NCI-H524 (cell line): ENCODE measurements at regions not wholly inside any gene's neighbourhood (a gene's known extent, or its start where the extent isn't known, plus 50 kb on each side); places are given as distances from the start of the nearest gene placed in this dataset.
A peak's percentile ranks its signal among the peaks of the same experiment; 100 is the strongest.

Experiments
- DNase-seq, 2 experiments: peaks; one replicate each; lab custom pipeline; 2025; lab: John Stamatoyannopoulos, UW

GRCh38 chr16:54812229-54812628, 118.4 kb upstream of the IRX5 start:
- peak in 1 of 2 experiments; percentile 8 for DNase-seq

DNA sequence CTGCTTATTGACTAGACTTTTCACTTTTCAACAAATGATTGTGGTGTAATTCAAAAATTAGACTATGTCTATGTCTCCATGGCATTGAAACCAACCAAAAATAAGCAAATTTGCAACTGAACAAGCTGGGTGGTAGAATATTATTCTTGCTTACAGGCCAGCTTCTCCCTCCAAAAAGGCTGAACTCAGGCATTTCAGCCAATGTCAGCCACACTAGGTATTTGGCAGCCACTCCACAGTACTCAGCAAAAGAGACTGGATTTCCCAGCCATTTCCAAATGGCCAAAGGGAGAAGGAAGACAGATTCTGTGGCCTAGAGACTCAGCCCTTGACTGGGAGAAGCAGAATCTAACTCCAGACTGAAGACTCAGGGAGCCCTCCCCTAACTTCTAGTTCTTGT, 121.8 kb upstream of the IRX5 start:
- no peak for DNase-seq

- DNase-seq: no peak
These were observed 123.7 kb upstream of the IRX5 start for GRCh38 chr16:54806881-54807360.

DNA sequence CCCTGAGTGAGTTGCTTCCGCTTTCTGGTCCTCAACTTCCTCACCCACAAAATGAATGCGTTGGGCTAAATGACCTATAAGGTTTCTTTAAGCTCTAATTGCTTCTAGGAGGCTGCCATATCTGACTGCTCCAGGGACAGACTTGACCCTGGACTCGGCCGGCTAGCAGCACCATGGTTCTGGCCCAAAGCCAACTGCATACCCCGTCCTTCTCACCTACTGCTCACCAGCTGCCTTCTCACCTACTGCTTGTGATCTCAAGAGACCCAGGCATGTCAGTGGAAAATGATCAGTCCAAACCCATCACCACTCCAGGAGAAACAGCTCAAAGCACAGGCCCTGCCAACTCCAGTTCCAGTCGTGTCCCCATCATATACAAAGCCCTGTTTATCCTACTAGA, 124.3 kb upstream of the IRX5 start:
- no peak for DNase-seq

- DNase-seq: no peak
These were observed 125.0 kb upstream of the IRX5 start for GRCh38 chr16:54805648-54806047.

GRCh38 chr16:54801057-54801844, 129.4 kb upstream of the IRX5 start:
- no peak for DNase-seq

GRCh38 chr16:54798267-54798666, 132.4 kb upstream of the IRX5 start:
- DNase-seq: no peak

DNA sequence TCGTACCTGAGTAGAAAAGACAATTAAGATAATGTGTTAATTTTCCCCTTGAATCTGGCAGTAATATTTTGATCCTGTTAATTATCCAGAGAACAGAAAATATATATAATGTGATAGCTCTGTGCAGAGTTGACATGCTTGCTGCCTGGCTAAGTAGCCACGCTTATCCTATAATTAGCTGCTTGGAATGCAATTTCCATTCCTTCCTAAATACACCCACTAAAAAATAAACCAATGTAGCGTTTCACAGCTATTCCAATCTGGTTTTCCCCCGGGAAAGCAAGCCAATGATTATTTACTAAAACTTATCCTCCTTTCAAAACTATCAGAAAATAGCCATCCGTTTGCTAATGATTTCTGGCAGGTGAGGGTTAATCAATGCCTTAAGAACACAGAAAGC, 134.5 kb upstream of the IRX5 start:
- DNase-seq: no peak

DNA sequence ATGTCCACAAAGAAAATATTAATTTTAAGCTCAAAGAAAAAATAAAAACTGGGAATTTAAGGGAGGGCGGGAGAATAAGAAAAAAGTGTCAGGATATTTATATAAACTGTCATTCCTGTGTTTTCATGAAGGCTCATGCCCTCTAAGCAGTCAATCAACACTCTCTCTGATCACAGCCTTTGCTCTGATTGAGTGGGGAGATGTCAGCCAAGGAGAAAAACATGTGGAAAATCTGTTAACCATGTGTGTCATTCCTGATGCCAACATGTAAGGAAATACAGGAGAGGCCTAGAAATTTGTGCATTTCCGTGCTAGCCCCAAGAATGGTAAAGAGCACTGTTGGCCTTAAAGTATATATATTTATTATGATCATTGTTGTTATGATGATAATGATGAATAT, 137.9 kb upstream of the IRX5 start:
- no peak for DNase-seq

DNA sequence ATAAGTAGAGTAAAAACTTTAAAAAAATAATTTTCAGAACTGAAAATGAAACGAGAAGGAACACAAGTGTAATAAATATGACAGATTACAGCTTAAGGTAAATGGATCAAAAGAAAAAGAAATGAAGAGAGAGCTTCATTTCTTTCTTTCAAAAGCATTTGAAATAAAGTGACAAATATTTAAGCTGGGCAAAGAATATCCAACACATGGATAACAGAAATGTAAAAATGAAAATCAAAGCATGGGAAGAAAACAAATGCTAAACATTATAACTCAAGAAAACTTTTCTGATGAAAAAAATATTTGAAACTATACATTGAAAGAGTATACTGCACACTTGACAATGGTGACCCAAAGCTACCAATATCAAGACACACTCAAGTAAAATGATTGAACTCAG, 143.6 kb upstream of the IRX5 start:
- DNase-seq: no peak

DNA sequence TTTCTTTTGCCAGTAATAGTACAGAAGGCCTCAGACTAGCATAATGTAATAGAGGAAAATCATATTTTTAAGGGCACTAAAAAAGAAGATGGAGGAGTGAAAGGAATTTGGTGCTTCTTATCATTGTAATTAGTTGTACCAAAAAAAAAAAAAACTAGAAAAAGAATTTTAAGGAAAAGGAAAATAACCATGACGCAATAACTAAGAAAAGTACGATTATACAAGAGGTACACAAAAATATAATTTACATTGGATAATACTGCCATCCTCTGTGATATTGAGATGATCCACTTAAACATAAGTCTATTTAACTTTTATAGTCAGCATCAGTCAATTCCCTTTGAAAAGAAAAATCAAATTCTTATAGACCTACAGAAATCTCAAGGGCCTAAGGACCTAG, 146.7 kb upstream of the IRX5 start:
- no peak for DNase-seq

DNA sequence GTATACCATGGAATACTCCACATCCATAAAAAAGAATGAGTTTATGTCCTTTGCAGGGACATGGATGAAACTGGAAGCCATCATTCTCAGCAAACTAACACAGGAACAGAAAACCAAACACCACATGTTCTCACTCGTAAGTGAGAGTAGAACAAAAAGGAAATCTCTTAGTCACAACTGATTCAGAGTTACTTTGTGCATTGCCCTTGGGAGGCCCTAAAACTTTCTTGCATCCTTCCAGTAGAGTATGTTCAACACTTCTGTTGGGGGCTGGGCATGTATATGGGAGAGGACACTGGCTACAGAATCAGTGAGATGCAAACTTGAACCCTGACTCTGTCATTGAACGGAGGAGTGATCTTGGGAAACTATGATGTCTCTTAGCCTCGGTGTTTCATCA, 147.4 kb upstream of the IRX5 start:
- no peak for DNase-seq

- no peak for DNase-seq
These were observed 150.4 kb upstream of the IRX5 start for GRCh38 chr16:54780266-54780665.

- no peak for DNase-seq
These were observed 151.1 kb upstream of the IRX5 start for GRCh38 chr16:54779549-54779948.

DNA sequence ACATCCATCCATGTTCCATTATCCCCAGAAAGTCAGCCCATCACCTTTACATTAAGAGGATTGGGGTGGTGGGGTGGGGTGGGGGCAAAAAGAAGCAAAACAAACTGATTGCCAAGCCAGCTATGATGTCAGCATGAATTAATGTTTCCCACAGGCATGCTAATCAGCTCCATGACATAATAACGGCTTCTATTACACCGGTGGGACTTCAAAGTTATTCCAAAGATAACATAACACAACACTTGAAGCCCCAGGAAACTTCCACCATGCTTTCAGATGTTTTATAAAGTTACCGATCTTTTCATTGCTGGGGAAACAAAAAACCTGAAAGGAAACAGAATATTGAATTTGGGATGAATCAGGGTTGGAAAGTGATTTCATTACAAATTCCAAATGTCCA, 155.9 kb upstream of the IRX5 start:
- DNase-seq: no peak

DNA sequence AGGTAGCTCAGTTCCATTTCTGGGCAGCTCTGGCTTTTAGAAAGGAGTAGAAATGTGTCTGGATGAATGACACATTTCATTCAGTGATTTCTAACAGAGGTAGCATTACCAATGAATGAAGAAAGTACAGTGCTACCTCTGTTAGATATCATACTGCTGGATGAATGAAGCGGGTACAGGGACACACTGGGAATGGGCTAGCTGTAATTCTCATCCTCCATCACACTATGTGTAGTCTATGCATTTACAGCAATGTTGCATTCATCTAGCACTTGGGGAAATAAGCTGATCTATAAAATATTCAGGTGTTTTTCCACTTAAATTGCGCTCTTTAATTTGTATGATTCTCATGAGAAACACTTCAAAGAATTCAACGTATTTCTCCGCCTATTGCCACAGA, 158.3 kb upstream of the IRX5 start:
- DNase-seq: no peak

- DNase-seq: no peak
These were observed 164.3 kb upstream of the IRX5 start for GRCh38 chr16:54766355-54766754.

DNA sequence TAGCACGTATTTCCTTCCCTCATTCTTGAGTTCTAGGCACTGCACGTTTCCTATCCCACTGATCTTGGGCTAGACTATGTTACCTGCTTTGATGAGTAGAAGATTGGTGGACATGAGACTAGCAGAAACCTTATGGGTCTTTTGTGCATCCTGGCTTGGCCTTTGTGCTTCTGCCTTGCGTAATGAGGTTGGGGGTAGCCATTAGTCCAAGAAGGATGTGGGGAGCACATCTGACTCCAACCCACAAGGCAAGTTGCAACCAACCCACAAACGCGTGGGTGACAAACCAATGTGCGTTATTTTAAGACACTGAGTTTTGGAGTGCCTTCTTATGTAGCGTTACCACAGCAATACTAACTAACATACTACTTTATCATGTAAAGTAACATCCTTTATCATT, 180.4 kb upstream of the IRX5 start:
- no peak for DNase-seq

GRCh38 chr16:54748611-54749190, 182.0 kb upstream of the IRX5 start:
- DNase-seq: no peak

DNA sequence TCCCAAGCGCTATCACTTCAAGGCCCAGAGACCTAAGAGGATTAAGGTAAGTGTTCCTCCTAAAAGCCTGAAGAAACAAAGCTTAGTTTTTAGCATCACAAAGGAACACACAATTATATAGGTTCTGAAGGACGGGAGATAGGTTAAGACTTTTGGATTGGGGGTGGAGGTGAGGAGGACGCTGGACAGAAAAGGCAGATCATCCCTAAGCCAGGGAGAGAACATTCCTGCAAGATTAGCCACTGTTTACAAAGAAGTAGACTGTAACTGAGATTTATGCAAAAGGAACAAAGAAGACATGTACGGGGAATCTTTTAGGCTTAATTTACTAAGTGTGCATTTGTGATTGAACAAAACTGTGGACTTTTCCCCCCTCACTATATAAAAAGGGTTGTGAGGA, 184.1 kb upstream of the IRX5 start:
- peak in 1 of 2 experiments; percentile 13 for DNase-seq

GRCh38 chr16:54744998-54745397, 185.7 kb upstream of the IRX5 start:
- DNase-seq: no peak

DNA sequence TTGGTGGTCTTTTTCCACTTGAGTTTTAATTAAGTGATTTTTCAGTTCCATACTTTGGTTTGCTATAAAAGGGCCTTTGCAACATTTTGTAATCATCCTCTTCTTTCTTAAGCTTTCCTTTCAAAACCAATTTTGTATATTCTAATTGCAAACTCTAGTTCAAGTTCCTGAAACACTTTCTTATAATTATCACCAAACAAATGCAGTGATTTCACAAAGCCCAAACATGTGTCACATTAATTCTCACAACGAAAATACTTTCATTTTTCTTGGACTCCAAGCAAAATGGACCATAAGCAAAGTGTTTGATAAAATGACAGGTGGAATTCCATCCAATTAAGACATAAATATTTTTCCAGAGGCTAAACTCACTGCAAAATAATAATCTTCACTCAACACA, 188.2 kb upstream of the IRX5 start:
- no peak for DNase-seq

DNA sequence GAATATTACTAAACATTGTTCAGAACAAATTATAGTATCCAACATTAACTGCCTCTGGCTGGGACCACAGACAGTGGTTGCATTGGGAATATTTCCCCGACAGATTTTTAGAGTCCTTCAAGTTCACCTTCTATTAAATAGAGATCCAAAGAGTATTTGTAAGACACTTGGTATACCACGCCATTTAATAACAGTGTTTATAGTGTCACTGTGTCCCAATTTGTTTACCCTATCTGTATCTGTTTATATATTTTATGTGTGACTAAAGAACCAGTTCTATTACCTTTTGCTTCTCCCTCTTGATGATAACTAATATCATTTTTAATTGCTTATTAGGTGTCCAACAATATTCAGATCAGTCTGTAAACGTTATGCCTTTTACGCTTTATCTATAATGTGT, 191.3 kb upstream of the IRX5 start:
- DNase-seq: no peak

DNA sequence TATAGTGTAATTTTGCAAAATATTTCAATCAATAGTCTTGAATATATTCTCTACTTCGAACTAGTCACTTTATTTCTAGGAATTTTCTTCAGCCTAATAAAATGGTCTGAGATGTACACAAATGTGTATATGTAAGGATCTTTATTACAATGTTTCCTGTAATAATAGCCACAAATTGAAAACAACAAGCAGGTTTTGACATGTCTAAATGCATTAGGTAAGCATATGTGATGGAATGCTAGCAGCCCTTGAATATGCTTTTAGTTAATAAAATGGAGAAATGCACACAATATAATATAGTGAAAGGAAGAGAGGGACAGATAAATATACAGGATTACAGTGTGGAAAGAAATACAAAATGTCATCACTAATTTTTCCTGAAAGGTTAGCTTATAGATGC, 196.5 kb upstream of the IRX5 start:
- no peak for DNase-seq
